Fibroblast of lung (primary cell): ENCODE measurements at regions not wholly inside any gene's neighbourhood (a gene's known extent, or its start where the extent isn't known, plus 50 kb on each side); places are given as distances from the start of the nearest gene placed in this dataset.

Experiments
- EZH2 ChIP-seq: IDR thresholded peaks from 2 replicates; pipeline ENCODE4 v1.5.1; 2012; ENCODE audit warnings: low read length, control low read depth, mild to moderate bottlenecking; ENCODE audit errors: missing control alignments
- TF ChIP-seq, protein P1 (sequence below), 2 donors: IDR thresholded peaks in 1 of 2; conservative IDR thresholded peaks in 1 of 2; 1 replicate in 1 of 2; 2 replicates in 1 of 2; pipeline ENCODE4 v1.5.1; 2011 to 2012; ENCODE audit warnings: low read length in 2 of 2, control low read depth in 1 of 2, inconsistent platforms in 1 of 2, low read depth in 1 of 2, mild to moderate bottlenecking in 1 of 2

DNA sequence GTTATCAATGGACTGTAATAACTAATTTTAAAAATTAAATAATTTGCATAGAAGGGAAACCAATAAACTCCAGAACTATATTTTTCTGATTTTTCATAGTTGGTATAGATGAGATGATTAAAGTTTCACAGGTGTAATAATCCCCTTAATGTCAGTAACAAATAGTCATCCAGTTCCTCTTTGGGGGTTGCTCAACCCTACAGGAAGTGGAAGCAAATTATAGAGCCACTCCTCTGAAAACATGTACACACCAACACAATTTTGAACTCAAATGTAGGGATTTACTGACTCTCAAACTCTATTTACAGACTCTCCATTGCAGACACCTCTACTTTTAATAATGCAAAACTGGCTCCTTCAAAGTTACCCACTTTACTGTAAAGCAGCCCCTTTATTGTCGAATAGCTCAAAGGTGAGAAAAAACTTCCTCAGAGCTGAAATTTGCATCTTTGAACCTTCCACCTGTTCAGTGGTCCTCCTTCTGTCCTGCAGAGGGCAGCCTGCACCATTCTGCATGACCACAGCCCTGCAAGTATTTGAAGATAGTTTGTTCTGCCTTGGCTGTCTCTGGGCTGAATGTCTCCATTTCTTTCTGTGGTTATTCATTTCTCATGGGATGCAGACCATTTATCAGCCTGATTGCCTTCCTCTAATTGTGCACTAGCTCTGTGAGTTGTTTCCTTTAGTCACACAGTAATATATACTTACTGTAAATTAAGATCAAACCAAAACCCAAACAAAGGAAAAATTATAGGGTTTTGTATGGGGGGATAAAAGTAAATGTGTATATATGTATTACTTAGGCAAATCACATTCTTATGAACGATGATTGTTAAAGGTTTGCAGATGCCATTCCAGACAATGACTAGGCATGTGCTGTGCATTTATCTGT, 383.2 kb upstream of the SGCD start:
- TF ChIP-seq, protein P1, sequence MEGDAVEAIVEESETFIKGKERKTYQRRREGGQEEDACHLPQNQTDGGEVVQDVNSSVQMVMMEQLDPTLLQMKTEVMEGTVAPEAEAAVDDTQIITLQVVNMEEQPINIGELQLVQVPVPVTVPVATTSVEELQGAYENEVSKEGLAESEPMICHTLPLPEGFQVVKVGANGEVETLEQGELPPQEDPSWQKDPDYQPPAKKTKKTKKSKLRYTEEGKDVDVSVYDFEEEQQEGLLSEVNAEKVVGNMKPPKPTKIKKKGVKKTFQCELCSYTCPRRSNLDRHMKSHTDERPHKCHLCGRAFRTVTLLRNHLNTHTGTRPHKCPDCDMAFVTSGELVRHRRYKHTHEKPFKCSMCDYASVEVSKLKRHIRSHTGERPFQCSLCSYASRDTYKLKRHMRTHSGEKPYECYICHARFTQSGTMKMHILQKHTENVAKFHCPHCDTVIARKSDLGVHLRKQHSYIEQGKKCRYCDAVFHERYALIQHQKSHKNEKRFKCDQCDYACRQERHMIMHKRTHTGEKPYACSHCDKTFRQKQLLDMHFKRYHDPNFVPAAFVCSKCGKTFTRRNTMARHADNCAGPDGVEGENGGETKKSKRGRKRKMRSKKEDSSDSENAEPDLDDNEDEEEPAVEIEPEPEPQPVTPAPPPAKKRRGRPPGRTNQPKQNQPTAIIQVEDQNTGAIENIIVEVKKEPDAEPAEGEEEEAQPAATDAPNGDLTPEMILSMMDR (conservative IDR thresholded peaks at IDR 0.05 in 1 of 2, IDR thresholded peaks at IDR 0.05 in 1 of 2; ENCODE audit: low read depth in 1 of 2, low read length in 2 of 2), result peak; percentile 83 to 94
- TF ChIP-seq EZH2, result no peak
